GOT3 (cell line): ENCODE measurements at regions not wholly inside any gene's neighbourhood (a gene's known extent, or its start where the extent isn't known, plus 50 kb on each side); places are given as distances from the start of the nearest gene placed in this dataset.

Experiments
- DNase-seq: peaks from one replicate; lab custom pipeline; 2025; ENCODE audit warnings: mixed read lengths; lab: John Stamatoyannopoulos, UW

DNA sequence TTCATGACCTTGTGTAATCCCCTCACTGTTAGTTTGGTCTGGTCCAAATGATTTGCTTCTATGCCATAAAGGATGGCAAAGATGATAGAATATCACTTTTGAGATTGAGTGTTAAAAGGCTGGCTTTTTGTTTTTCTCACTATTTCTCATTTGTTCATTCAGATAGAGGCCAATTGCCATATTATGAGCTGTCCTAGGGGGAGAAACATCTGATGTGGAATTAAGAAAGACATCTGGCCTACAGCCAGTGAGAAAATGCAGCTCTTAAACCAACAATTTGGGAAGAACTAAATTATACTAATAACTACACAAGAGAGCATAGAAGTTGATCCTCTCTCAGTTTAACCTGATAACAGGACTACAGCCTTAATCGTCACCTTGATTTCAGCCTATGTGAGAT is 1668.6 kb downstream of the GRIK2 start:
- DNase-seq, result no peak

DNA sequence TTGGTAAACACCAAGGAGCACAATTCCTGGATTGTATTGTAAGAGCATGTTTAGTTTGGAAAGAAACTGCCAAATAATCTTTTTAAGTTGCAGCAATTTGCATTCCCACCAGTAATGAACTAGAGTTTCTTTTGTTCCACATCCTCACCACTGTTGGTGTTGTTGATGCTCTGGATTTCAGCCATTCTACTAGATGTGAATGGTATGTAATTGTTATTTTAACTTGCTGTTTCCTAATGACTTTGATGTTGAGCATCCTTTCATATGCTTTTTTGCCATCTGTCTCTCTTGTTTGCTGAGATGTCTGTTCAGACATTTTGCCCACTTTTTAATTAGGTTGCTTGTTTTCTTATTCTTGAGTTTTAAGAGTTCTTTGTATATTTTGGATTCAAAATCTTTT is 1654.1 kb downstream of the GRIK2 start:
- DNase-seq, result no peak

DNA sequence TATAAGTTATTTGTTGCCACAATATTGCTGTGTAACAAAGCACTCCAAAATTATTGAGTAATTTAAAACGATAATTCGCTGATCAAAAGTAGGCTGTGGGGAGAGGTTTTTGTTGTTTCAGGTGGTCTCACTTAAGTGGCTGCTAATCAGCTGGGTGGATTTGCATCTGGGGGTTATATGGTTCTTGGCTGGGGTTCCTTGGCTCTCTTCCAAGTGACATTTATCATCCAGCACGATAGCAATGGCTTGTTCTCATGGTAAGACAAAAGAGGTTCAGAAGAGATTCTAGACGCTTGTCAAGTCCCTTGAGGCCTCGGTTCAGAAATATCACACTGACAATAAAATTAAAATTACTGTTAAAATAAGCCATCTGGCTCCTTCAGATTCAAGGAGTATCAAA is 1648.8 kb downstream of the GRIK2 start:
- no peak for DNase-seq

DNA sequence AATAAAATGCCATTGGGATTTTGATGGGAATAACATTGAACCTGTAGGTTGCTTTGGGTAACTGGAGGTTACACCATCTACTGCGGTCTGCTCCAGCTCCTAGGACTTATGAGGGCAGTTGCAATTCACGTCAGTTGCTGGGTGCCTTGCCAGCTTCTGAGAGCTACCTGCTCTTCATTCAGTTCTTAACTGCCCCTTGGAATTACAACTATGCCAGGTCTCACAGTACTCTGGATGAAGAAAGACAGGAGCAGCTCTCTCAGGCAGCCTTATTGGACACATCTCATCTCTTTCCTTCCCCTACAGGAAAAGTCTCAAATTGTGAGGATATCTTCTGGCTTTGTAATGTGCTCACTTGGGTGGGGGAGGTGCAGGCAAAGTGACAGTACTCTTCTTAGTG is 1643.3 kb downstream of the GRIK2 start:
- no peak for DNase-seq

DNA sequence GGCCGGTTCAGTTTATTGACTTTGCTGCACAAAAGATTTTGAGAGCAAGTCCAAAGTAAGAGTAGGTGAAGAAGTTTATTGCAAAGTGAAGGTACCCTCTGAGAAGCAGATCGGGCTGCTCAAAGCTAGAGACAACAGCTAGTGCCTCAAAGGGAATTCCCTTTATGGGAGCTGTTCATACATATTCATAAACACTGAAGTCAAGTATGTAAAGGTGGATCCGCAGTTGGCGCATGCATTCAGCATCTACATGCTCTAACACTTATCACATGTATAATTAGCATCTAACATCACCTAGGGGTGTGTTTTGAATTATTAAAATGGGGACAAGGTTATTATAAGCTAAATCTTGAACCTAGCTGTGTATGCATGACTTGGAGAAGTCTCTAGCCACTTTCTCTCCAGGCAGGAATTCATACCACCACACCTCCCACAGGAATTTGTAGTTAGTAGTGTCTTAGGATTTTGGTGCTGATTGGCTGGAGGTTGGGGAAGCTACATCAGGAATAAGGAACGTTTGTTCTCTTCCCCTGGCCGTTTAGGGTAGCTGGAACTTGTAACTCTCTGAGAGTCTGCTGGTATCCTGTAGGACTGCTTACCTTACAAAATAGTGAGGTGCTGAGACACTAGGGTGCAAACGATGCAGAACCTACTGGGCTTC is 1633.9 kb downstream of the GRIK2 start:
- no peak for DNase-seq

DNA sequence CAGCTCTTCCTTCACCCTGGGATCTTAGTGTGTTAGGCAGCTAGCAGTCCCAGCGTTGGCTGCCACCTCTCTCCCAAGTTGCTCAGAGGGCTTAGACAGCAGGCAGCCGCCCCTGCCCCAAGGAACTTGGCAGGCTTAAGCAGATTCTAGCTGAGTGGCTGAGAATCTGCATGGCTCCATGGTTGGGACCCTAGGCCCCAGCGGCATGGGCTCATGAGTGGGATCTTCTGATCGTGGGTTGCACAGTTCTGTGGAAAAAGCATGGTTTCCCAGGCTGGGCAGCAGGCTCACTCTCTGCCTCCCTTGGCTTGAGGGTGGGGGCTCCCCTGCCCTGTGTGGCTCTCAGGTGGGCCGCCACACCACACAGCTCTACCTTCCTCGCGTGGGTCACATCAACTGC is 1624.9 kb downstream of the GRIK2 start:
- DNase-seq, result no peak

DNA sequence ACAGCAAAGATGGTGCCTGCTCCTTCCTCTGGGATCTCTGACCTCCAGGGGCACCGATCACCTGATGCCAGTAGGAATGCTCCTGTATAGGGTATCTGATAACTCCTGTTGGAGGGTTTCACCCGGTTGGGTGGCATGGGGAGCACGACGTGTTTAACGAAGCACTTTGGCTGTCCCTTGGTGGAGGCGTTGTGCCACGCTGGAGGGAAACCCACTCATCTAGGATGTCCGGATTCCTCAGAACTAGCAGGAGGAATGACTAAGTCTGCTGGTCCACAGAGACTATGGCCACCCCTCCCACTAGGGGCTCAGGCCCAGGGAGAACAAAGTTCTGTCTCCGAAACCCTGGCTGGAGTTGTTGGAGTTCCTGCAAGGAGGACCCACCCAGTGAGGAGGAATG is 1624.4 kb downstream of the GRIK2 start:
- no peak for DNase-seq

DNA sequence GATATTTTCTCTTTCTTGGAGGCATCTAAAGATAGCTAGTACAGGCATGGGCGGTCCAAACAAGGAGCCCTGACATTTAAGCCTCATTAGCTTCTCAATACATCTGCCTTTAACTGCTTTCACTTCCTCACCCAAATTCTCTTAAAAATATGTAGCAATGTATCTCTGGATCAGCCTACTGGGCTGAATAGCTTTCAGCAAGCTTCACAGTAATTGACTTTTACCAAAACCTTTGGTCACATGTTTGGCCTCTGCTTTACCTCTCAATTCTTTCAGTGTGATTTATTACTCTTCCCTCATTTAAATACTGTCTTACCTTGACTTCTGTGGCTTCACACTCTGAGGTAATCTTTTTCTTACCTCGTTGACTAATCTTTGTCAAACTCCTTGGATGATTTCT is 1618.1 kb downstream of the GRIK2 start:
- no peak for DNase-seq

DNA sequence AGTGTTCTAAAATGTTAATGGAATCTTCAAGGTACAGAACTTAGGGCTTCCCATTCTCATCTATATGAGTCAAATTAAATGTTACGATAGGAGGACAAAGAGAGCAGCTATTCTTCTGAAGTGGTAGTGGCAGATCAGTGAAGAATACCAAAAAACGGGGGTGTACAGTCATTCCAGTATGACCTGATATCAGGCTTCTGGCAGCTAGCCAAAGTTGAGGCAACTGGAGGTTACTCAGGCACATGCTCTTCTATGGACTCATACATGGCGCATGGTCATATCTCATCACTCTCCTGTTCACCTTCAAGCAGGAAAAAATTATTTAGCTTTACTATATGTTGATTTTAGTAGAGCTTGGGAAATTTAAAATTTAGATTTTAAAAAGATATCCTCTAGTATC is 1608.8 kb downstream of the GRIK2 start:
- no peak for DNase-seq

DNA sequence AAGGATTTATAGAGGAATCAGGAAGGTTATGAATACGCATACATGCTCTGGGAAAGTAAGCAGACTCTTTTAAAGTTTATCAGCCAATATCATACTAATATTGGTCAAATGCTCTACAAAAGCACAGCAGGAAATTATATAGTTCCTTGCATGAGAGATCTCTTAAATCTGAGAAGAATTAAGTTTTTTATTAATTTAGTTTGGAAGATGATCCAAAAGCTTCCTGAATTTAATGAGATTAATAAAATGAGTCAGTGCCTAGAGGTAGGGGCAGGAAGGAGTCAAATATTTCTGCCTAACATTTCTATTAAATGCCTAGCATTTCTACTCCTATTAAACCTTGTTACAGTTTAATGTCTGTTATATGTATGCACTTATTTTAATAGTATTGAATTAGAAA is 1608.2 kb downstream of the GRIK2 start:
- DNase-seq, result no peak

DNA sequence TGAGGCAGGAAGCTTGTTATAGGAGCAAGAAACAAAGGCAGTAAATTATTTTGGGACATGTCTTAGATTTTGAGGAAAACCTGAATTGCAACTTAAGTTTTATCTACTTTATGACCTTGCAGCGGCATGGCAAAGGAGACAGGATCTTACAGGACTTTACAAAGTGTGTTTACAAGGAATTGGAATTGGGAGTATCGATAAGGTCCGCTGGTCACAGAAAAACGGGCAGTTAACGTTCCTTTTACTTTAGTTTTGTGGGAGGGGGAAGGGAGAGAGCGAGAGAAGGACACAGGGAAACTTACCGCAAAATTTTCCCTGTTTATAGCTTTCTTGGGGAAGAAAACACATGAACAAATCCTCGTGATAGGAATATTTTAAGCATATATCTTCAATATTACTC is 1607.2 kb downstream of the GRIK2 start:
- no peak for DNase-seq

DNA sequence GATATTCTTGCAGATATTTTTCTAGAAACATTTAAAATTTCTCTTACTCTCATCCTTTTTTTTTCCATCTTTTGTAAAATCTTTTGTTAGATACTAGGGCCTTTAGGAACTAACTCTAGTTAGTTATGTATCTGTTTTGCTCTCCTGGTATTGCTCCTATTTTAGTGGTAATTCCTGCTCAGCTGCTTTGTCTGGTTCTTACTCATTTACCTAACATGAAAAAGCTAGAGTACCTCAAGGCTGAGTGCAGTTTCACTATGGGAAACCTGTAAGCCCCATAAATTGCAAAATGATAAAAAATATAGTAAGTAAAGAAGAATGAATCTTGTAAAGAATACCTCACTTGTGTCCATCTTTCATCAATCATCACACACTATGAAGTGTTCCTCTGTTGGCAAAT is 1602.0 kb downstream of the GRIK2 start:
- DNase-seq, result no peak

DNA sequence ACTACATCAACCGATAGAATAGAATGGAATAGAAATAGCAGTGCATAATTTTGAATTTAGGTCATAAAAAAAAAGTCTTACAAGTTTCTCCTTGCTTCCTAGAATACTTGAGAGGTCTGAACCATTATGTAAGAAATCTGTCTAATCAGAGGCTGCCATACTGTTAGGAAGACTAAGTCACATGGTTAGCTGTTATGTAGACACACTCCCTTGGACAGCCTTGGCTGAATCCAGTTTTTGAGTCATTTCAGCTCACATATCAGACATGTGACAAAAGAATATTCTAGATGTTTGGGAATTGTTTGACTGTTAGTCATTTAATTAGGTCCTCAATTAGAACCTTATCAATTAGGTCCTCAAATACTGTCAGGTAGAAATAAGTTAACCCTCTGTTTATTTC is 1601.4 kb downstream of the GRIK2 start:
- DNase-seq, result no peak

DNA sequence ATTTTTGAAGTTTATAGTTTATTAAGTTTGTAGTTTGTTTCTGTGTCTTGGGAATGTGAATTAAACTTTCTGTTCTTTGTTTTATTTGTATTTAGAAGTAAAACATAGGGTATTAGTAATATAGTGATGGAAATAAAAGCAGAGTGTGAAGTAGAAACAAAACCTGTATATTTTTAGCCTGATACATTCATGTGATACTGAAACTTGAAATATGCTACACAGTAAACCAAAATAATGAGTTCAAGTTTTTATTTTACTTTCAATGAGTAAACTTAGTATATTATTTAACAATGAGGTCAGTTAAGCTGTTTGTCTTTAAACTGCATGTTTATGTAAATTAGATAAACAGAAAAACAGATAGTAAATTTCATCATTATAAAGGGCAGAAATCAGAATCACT is 1592.6 kb downstream of the GRIK2 start:
- DNase-seq, result no peak

DNA sequence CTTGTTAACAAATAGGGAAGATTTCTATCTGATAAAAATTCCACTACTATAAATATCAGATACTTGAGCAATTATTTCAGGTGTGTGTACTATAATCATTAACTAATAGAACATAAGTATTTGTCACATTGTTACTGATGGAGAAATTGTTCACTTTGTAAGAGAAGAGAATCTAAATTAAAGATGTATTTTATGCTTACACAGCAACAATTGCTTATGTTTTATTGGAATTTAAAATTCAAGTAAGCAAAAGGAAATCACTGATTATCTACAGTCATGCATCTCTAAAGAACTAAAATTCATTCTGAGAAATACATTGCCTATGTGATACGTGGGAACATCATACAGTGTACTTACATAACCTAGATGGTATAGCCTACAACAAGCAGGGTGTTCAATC is 1590.8 kb downstream of the GRIK2 start:
- DNase-seq, result no peak

DNA sequence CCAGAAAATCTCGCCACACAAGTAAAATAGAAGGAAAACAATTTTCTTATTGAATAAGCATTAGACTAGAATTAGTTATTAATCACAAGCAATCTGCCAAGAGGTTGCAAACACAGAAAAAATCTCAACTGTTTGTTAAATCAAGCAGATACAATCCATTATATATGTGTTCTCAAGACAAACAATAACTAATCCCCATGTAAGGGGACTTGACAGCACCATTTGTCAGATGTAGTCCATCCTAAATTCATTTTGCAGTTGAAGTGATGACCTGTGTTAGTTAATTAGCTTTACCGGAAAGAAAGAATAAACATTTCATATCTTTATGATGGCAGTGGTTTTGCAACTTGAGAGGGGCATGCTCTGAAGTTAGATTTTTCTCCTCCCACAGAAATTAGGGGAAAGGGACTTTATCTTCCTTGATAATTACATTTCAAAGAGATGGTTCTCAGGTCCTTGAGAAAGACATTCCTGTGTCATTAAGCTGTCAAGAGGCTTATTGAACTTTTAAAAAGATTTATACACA is 1588.0 kb downstream of the GRIK2 start:
- no peak for DNase-seq

DNA sequence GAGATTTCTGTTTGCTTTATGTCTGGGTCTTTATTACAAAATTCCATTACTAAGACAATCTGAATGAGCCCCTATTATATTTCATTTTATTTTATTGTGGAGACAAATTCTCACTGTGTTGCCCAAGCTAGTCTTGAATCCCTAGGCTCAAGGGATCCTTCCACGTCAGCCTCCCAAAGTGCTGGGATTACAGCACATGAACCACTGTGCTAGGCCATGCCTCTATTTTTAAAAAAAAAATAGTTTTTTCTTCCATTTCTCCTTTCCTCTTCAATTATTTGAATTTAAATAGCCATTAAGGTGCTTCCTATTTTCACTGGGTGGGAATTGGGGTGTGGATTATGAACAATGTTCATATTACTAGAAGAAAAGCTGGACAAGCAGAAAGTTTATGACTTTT is 1587.4 kb downstream of the GRIK2 start:
- no peak for DNase-seq

DNA sequence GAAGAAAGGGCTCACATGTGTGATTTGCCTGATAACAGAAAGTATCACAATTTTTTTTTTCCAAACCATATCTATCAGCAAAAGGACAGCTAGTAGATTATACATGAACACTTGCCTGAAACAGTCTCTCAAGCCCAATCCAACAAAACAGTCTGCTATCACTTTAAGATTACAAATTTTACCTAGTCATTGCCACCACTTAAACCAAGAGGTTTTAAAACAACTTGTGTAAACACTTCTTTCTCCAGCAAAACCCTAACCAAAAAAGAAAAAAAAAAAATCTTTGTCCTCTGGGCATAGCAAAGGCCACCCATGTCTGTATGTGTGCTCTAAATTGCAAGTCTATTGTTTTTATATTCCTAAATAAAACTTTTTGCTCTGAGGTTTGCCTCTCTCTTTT is 1568.4 kb downstream of the GRIK2 start:
- no peak for DNase-seq

DNA sequence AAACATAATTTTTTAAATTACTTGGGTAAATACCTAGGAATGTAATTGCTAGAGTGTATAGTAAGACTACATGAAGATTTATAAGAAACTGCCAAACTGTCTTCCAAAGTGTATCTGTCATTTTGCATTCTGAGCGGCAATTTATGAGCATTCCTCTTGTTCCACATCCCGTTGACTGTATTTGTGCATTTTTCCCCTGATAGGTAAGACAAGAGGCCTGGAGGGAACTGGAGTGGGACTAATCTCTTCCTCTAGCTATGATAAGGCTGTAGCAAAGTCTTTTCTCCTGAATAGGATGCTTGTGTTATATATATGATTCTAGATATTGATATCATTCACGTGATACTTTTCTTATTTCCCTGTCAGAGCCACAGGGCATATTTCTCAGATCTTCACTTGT is 1557.5 kb downstream of the GRIK2 start:
- no peak for DNase-seq

DNA sequence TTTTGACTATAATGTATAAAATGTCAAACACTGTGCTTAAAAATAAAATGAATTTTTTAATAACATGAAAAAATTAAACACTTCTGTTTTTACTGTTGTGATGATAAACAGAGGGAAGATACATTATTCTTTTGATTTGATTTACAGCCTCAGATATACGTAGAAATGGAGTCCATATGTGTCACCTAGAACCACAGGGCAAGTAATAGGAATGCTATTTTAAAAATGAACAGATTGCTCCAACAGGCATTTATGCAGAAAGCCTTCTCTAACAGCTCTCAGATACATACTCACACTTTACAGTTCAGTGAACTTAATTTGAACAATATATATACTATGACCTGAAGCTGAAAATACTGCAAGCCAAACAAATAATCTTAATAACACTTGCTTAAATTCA is 1551.0 kb downstream of the GRIK2 start:
- DNase-seq, result no peak

DNA sequence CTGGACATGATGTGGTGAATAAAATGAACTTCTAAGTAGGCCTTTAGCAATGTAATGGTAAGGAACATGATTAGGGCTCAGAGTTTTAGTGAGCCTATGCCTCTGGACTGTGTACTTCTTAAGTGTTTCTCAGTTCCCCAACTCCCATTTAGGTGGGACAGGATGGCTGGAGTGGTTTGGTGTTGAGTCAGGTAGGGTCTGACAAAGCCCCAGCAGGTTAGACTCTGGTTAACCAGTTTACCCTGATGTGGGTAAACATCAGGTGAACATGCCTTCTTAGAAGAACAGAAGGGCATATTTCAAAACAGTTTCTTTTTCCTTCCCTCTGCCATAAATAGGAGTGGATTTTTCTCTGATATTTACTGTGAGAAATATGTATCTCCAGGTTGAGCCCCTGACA is 1548.7 kb downstream of the GRIK2 start:
- DNase-seq, result no peak

DNA sequence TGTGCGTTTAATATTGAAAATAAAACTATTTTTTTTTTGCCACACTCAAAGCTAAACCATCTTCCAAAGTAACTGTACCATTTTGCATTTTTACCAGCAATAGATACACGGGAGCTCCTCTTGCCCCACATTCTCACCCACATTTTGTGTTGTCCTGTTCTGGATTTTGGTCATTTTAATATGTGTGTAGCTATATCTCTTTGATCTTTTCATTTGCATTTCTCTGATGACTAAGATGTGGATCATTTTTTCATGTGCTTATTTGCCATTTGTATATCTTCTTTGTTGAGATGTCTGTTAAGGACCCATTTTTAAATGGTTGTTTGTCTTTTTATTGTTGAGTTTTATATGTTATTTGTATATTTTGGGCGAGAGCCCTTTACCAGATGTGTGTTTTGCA is 1543.5 kb downstream of the GRIK2 start:
- DNase-seq, result no peak

DNA sequence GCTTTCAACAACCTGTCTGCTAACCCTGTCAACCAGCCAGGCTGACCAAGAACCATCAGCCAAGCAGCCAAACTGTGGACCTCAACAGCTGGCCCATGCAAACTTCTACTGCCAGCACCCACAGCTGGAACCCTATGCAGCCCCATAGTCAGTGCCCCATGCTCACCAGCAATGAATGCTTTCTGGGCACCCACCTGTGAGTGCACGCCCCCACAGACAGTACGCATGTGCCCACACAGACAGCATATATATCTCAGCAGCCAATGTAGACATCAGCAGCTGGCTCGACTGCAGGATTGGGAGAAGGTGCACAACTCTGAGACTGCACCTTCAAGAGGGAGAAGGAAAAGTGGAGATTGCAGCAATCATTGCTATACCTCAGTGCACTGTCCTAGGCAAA is 1534.6 kb downstream of the GRIK2 start:
- no peak for DNase-seq

DNA sequence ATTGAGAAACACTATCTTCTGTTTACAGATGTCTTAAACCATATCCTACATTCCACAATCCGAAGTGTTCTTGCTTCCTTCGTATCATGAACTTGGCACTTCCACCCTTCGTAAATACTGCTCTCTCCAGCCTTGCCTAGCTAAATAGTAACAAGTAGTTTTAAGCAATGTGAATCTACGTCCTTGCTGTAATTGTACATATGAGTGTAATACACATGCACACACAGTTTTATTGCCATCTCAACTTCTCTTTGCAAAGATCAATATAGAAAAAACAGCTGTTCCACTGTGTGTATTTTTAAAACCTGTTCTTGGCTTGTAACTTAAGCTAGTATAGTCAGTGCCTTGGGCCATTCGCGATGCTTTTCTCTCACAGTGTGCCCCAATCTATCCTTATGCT is 1524.7 kb downstream of the GRIK2 start:
- DNase-seq, result no peak

DNA sequence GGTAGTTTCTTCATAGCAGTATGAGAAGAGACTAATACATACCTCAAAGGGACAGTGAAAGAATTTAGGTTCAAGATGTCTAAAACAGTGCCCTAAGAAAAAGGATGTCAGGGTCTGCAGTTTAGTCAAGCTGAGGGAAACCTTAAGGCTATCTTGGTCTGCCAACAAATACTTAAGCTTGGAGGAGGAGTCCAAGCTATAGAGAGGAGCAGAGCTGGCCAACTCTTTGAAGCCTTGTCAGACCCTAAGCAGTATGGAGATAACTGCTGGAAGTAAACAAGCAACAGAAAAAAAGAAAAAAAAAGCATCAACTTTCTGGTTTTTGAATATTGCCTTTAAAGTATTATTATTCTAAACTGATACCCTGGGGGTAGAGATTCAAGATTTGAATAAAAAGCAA is 1518.1 kb downstream of the GRIK2 start:
- no peak for DNase-seq
